Vagina (tissue), 2 donors: ENCODE measurements at regions not wholly inside any gene's neighbourhood (a gene's known extent, or its start where the extent isn't known, plus 50 kb on each side); places are given as distances from the start of the nearest gene placed in this dataset.

Experiments used
- DNase-seq, 2 donors: peaks; one replicate each; pipeline ENCODE4 v3.0.0-alpha.2; 2017; ENCODE audit errors: extremely low spot score in 2 of 2
- H3K27ac ChIP-seq: fragments of 200-600 bp; sonication (generic); one replicate; pipeline ENCODE4 v1.5.1; 2019
- H3K27me3 ChIP-seq: fragments of 200-600 bp; sonication (generic); one replicate; pipeline ENCODE4 v1.5.1; 2019
- H3K36me3 ChIP-seq, 2 donors: fragments of 200-600 bp; sonication (generic); one replicate each; pipeline ENCODE4 v1.5.1; 2017 to 2019
- H3K4me1 ChIP-seq: fragments of 200-600 bp; sonication (generic); one replicate; pipeline ENCODE4 v1.5.1; 2019
- H3K4me3 ChIP-seq, 2 donors: fragments of 200-600 bp; sonication (generic); 1 replicate in 1 of 2; 2 replicates in 1 of 2; pipeline ENCODE4 v1.5.1; 2016 to 2019
- H3K9me3 ChIP-seq: fragments of 200-600 bp; sonication (generic); one replicate; pipeline ENCODE4 v1.5.1; 2019
- CTCF ChIP-seq, 3 experiments: fragments of 450-650 bp in 2 of 3; fragments of 200-600 bp in 1 of 3; sonication (generic) in 1 of 3; IDR thresholded peaks; one replicate each; pipeline ENCODE4 v1.5.1; 2017 to 2019; ENCODE audit warnings: antibody characterized with exemption in 3 of 3, mild to moderate bottlenecking in 2 of 3, moderate library complexity in 2 of 3
- POLR2A ChIP-seq, 2 donors: fragments of 450-650 bp; IDR thresholded peaks; one replicate each; pipeline ENCODE4 v1.6.1; 2017; ENCODE audit warnings: antibody characterized with exemption in 2 of 2, mild to moderate bottlenecking in 2 of 2, moderate library complexity in 2 of 2
- POLR2AphosphoS5 ChIP-seq, 2 donors: sonication (generic); formaldehyde crosslinking; IDR thresholded peaks; one replicate each; pipeline ENCODE4 v1.9.0; 2017; ENCODE audit warnings: antibody characterized with exemption in 2 of 2, mild to moderate bottlenecking in 2 of 2, low read depth in 1 of 2; ENCODE audit not compliant: insufficient read depth in 1 of 2
- intact Hi-C: fragments of 100-400 bp; cut with DNase I; formaldehyde crosslinking; loops from one replicate; pipeline ENCODE4 v1.15.1; 2023

GRCh38 chr4:13238936-13239335 lies 245.2 kb downstream of the RAB28 start:
- no peaks in the 10 kb centered on the region for H3K9me3 ChIP-seq
- no peaks in the 10 kb centered on the region for H3K27me3 ChIP-seq
- H3K27ac ChIP-seq, result no peak overlapping the region
- no peak for DNase-seq
- TF ChIP-seq POLR2AphosphoS5 (IDR thresholded peaks at IDR 0.05; ENCODE audit: insufficient read depth in 1 of 2, low read depth in 1 of 2), result no peak
- H3K4me1 ChIP-seq, result no peaks in the 10 kb centered on the region
- no peak overlapping the region for H3K4me3 ChIP-seq
- no peaks in the 10 kb centered on the region for H3K36me3 ChIP-seq
- intact Hi-C loops, result no loop called here

GRCh38 chr4:13236485-13236884 lies 247.7 kb downstream of the RAB28 start:
- TF ChIP-seq POLR2A (IDR thresholded peaks at IDR 0.05) (no peak), CTCF (IDR thresholded peaks at IDR 0.05) (no peak), POLR2AphosphoS5 (IDR thresholded peaks at IDR 0.05; ENCODE audit: insufficient read depth in 1 of 2, low read depth in 1 of 2) (no peak)
- H3K36me3 ChIP-seq, result no peaks in the 10 kb centered on the region
- intact Hi-C loops, result no loop called here
- no peak overlapping the region for H3K4me3 ChIP-seq
- H3K9me3 ChIP-seq, result no peaks in the 10 kb centered on the region
- H3K27me3 ChIP-seq, result no peaks in the 10 kb centered on the region
- no peak overlapping the region for H3K27ac ChIP-seq
- DNase-seq, result no peak
- H3K4me1 ChIP-seq, result no peaks in the 10 kb centered on the region

- intact Hi-C loops, result no loop called here
- no peak overlapping the region for H3K27ac ChIP-seq
- no peak for TF ChIP-seq POLR2AphosphoS5 (IDR thresholded peaks at IDR 0.05; ENCODE audit: insufficient read depth in 1 of 2, low read depth in 1 of 2)
- no peak for TF ChIP-seq POLR2A (IDR thresholded peaks at IDR 0.05)
- TF ChIP-seq CTCF (IDR thresholded peaks at IDR 0.05), result no peak
- no peaks in the 10 kb centered on the region for H3K4me1 ChIP-seq
- H3K9me3 ChIP-seq, result no peaks in the 10 kb centered on the region
- H3K36me3 ChIP-seq, result no peaks in the 10 kb centered on the region
- DNase-seq, result no peak
- H3K27me3 ChIP-seq, result no peaks in the 10 kb centered on the region
- no peak overlapping the region for H3K4me3 ChIP-seq
Observed at GRCh38 chr4:13233755-13234154, 250.4 kb downstream of the RAB28 start.

- Histone ChIP-seq H3K27me3 (no peaks in the 10 kb centered on the region), H3K4me1 (peaks cover 14% of the 10 kb centered on the region), H3K36me3 (no peaks in the 10 kb centered on the region), H3K4me3 (no peak overlapping the region), H3K9me3 (no peaks in the 10 kb centered on the region), H3K27ac (no peak overlapping the region)
- no peak for DNase-seq
- no peak for TF ChIP-seq POLR2A (IDR thresholded peaks at IDR 0.05)
- no peak for TF ChIP-seq CTCF (IDR thresholded peaks at IDR 0.05)
- TF ChIP-seq POLR2AphosphoS5 (IDR thresholded peaks at IDR 0.05; ENCODE audit: insufficient read depth in 1 of 2, low read depth in 1 of 2), result no peak
- intact Hi-C loops, result no loop called here
Observed at GRCh38 chr4:13219971-13220370, 264.2 kb downstream of the RAB28 start.

GRCh38 chr4:13218326-13218958 lies 265.7 kb downstream of the RAB28 start:
- no peaks in the 10 kb centered on the region for H3K27me3 ChIP-seq
- H3K27ac ChIP-seq, result no peak overlapping the region
- no peaks in the 10 kb centered on the region for H3K9me3 ChIP-seq
- H3K4me3 ChIP-seq, result no peak overlapping the region
- TF ChIP-seq POLR2AphosphoS5 (IDR thresholded peaks at IDR 0.05; ENCODE audit: insufficient read depth in 1 of 2, low read depth in 1 of 2) (peak in 1 of 2 donors; percentile 56), CTCF (IDR thresholded peaks at IDR 0.05) (no peak), POLR2A (IDR thresholded peaks at IDR 0.05) (no peak)
- intact Hi-C loops, result no loop called here
- DNase-seq, result no peak
- H3K36me3 ChIP-seq, result no peaks in the 10 kb centered on the region
- H3K4me1 ChIP-seq, result peaks cover 14% of the 10 kb centered on the region
